Breast epithelium (tissue), 4 donors: ENCODE measurements at regions not wholly inside any gene's neighbourhood (a gene's known extent, or its start where the extent isn't known, plus 50 kb on each side); places are given as distances from the start of the nearest gene placed in this dataset.

Source experiments
- DNase-seq, 2 donors: peaks; one replicate each; pipeline ENCODE4 v3.0.0-alpha.2; 2019; ENCODE audit warnings: low spot score in 2 of 2
- H3K27ac ChIP-seq, 2 donors: fragments of 200-600 bp; sonication (generic) in 1 of 2; one replicate each; pipeline ENCODE4 v1.5.1; 2016 to 2019; ENCODE audit warnings: mild to moderate bottlenecking in 1 of 2
- H3K27me3 ChIP-seq, 2 donors: fragments of 200-600 bp; sonication (generic) in 1 of 2; one replicate each; pipeline versions ENCODE4 v1.5.1 to v1.6.0; 2017 to 2019; ENCODE audit warnings: control low read depth in 1 of 2, mild to moderate bottlenecking in 1 of 2
- H3K36me3 ChIP-seq: fragments of 200-600 bp; one replicate; pipeline ENCODE4 v1.5.1; 2019
- H3K4me1 ChIP-seq, 2 donors: fragments of 200-600 bp; sonication (generic); one replicate each; pipeline ENCODE4 v1.5.1; 2016 to 2019; ENCODE audit warnings: control low read depth in 1 of 2
- H3K4me3 ChIP-seq, 3 donors: fragments of 200-600 bp; sonication (generic); 1 replicate in 2 of 3; 2 replicates in 1 of 3; pipeline ENCODE4 v1.5.1; 2016 to 2019; ENCODE audit warnings: mild to moderate bottlenecking in 3 of 3, moderate library complexity in 2 of 3
- H3K9me3 ChIP-seq, 2 donors: fragments of 200-600 bp; sonication (generic) in 1 of 2; one replicate each; pipeline ENCODE4 v1.5.1; 2016 to 2019; ENCODE audit warnings: control low read depth in 1 of 2
- CTCF ChIP-seq, 3 donors: fragments of 450-650 bp; IDR thresholded peaks; one replicate each; pipeline ENCODE4 v1.5.1; 2016 to 2017; ENCODE audit warnings: antibody characterized with exemption in 3 of 3, mild to moderate bottlenecking in 3 of 3, moderate library complexity in 3 of 3
- POLR2A ChIP-seq: fragments of 450-650 bp; IDR thresholded peaks from one replicate; pipeline ENCODE4 v1.6.1; 2016; ENCODE audit warnings: antibody characterized with exemption, mild to moderate bottlenecking, moderate library complexity
- POLR2AphosphoS5 ChIP-seq, 3 donors: sonication (generic); formaldehyde crosslinking; IDR thresholded peaks; one replicate each; pipeline ENCODE4 v1.6.1; 2017; ENCODE audit warnings: antibody characterized with exemption in 3 of 3
- intact Hi-C: fragments of 100-400 bp; cut with DNase I; formaldehyde crosslinking; loops from one replicate; pipeline ENCODE4 v1.15.1; 2023; ENCODE audit warnings: low total_unique reads

DNA sequence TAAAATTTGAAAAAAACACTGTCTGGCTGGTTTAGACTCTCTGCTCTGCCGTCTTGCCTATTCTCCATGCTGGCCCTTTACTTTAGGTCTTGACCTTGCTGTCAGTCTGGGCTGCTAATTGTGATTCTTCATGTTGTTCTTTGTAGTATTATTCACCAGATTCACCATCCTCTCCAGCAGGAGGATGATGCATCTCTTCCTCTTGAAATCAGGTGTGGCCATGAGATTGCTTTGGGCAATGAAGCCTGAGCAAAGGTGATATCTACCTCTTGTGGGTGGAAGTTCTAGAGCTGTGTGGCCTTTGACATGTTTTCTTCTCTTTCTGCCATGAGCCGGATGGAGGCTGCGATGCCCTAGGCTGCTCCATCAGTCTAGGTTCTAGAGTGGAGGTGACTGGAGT, 51.3 kb upstream of the ITPRID1 start:
- H3K9me3 ChIP-seq = no peaks in the 10 kb centered on the region
- no peak for DNase-seq
- TF ChIP-seq POLR2AphosphoS5 (IDR thresholded peaks at IDR 0.05) = no peak
- no peak for TF ChIP-seq CTCF (IDR thresholded peaks at IDR 0.05)
- no peak for TF ChIP-seq POLR2A

More for the DNA sequence above, 51.3 kb upstream of the ITPRID1 start:
- intact Hi-C loops = no loop called here
- H3K36me3 ChIP-seq = no peaks in the 10 kb centered on the region
- no peaks in the 10 kb centered on the region for H3K27me3 ChIP-seq
- H3K4me3 ChIP-seq = no peak overlapping the region
- H3K27ac ChIP-seq = no peak overlapping the region
- no peaks in the 10 kb centered on the region for H3K4me1 ChIP-seq
